GM18909 (cell line): ENCODE measurements at regions not wholly inside any gene's neighbourhood (a gene's known extent, or its start where the extent isn't known, plus 50 kb on each side); places are given as distances from the start of the nearest gene placed in this dataset.

Source experiments
- ATAC-seq: cut with Tn5 transposase; IDR thresholded peaks from one replicate; pipeline ENCODE4 v1.9.1; 2021; ENCODE audit warnings: mild to moderate bottlenecking; ENCODE audit not compliant: unreplicated experiment, poor library complexity

DNA sequence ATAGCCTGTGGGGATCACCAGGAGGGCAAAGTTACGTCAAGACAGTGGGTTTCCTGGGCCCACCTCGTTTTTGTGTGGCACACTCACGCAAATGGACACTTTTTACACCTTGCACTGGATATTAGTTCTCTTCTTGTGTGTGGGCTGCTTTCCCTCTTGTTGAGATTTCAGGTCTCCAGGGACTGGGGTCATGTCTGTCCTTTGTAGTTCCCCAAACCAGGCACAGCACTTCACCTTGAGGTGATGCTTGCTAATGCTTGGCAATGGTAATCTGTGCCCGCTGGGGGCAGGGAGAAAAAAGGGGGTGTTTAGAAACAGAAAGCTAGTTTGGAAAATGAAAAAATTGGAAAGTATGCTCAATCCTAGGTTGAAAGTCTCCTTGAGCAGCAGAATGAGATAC is 195.3 kb downstream of the PTEN start:
- ATAC-seq = no peak

DNA sequence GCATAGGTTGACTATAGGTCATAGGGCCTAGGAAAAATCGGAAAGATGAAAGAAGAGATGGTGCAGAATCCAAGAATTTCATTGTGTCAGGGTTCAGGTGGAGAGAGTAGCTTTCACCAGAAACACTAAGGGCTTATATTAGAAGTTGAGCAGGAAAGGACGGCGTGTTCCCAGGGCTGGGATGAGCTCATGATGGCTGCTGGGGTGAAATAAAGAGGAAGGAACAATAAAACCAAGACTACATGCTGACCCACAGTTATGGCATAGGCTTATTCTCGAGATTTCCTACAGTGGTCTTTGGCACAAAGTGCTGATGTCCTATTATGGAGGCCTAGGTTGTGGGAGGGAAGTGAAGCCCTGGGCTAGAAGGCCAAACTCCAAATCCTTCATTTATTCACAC is 195.8 kb downstream of the PTEN start:
- no peak for ATAC-seq

GRCh38 chr10:88060762-88061161 is 197.3 kb downstream of the PTEN start:
- ATAC-seq = no peak

- ATAC-seq = no peak
Measured at GRCh38 chr10:88062385-88062784, 199.0 kb downstream of the PTEN start.

- no peak for ATAC-seq
Measured at GRCh38 chr10:88062798-88063472, 199.5 kb downstream of the PTEN start.

GRCh38 chr10:88063861-88064557 is 200.6 kb downstream of the PTEN start:
- no peak for ATAC-seq

- peak; percentile 70 for ATAC-seq
Measured at GRCh38 chr10:88064608-88065382, 201.4 kb downstream of the PTEN start.

GRCh38 chr10:88065383-88066049 is 202.1 kb downstream of the PTEN start:
- no peak for ATAC-seq

- no peak for ATAC-seq
Measured at GRCh38 chr10:88066319-88066718, 202.9 kb downstream of the PTEN start.

DNA sequence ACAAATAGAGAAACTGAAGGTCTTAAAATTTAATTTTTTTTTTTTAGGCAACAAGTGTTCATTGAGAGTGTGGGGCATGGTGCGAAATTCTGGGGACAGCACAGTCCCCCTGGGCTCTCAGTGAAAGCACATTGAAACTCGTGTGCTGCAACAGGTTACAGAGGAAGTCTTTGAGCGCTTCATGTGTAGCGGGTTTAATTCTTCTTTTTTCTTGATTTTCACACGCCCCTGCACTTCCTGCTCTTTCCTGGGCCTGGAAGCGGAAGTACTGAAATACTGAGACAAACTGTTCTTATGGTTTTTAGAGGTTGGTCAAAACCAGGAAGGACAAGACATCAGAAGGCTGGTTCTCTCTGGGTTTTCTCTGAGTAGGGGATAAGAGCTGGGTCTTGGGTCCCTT is 203.5 kb downstream of the PTEN start:
- ATAC-seq = no peak

GRCh38 chr10:88067737-88068136 is 204.3 kb downstream of the PTEN start:
- ATAC-seq = no peak

- ATAC-seq = no peak
Measured at GRCh38 chr10:88069338-88069737, 205.9 kb downstream of the PTEN start.

DNA sequence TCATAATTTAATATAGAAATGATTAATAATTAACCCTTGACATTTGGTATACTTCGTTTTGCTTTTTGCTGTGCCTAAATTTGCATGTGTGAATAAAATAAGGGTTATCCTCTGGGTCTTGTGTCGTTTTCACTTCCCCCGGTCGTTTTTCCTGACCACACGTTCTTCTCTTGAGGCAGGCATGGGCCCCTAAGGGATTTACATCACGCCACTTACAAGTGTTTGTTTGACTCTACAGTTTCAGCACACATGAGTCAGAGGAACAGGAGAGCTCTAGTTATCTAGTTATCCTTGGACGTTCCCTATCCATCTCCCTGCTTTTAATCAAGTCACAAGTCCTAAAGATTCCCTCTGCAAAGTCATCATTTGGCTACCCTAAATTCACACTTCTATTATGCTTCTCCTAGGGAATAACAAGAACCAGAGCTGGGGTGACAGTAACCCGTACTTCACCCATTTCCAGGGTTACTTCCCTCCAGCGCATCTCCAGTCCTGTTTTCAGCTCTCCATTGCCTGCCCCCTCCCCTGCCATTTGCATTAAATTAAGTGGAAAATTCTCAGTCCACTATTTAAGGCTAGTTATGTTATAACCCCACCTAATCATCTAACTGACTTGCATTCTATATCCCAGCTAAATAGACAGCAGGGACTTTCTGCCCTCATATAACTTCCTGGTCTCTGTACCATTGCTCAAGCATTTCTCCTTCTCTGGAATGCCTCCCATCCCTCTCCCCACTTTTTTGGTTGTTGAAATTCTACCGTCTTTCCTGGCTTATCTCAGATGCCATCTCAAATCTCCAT is 206.9 kb downstream of the PTEN start:
- ATAC-seq = peak; percentile 52

GRCh38 chr10:88071879-88072278 is 208.5 kb downstream of the PTEN start:
- no peak for ATAC-seq

DNA sequence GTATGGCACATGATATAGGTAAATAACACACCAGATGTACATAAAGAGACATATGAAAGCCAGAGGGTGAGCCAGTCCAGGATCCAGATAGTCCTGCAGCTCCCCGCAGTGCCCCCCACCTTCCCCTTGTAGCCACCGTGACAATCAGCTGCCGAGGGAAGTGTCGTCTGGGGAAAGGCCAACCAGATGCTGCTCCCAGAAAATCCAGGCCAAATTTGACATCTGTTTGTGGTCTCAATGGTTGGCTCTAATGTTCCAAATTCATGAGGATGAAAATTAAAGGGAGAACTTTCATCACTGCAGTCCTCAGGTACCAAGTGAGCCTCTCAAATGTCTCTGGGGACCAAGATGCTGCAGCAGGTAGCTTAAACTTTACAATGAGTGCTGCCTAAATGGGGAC is 210.3 kb downstream of the PTEN start:
- ATAC-seq = no peak

DNA sequence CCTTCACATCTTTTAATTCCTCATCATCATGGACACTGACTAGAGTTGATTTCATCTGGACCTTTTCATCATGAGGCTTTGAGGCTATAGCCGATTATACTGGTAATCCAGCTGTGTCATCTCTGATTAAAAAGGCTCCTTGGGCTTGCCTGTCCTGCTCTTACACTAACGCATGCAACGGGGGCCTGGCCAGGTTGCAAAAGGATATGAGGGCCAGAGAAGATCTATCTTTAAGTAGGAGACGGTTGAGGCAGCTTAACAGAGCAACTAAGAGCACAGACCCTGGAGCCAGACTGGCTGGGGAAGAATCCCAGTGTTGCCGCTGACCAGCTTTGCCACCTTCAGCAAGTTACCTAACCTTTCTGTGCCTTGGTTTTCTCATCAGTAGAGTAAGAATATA is 211.5 kb downstream of the PTEN start:
- ATAC-seq = no peak

GRCh38 chr10:88076027-88076880 is 212.8 kb downstream of the PTEN start:
- ATAC-seq = peak; percentile 46

- no peak for ATAC-seq
Measured at GRCh38 chr10:88077977-88078376, 214.6 kb downstream of the PTEN start.

GRCh38 chr10:88080213-88080612 is 216.8 kb downstream of the PTEN start:
- ATAC-seq = peak; percentile 54
